Activated CD4-positive, alpha-beta T cell treated with anti-CD3 and anti-CD28 coated beads, Interleukin-2, amount 50 U/mL, for 48 hours (primary cell): ENCODE measurements at regions not wholly inside any gene's neighbourhood (a gene's known extent, or its start where the extent isn't known, plus 50 kb on each side); places are given as distances from the start of the nearest gene placed in this dataset.
"Not testable (repeated sequence)": the region's sequence is repeated elsewhere in the genome, so short reads cannot be mapped to it uniquely, and the experiment has no call there.

Experiments used
- DNase-seq, 2 experiments: peaks; one replicate each; pipeline ENCODE4 v3.0.0-alpha.2; 2020

DNA sequence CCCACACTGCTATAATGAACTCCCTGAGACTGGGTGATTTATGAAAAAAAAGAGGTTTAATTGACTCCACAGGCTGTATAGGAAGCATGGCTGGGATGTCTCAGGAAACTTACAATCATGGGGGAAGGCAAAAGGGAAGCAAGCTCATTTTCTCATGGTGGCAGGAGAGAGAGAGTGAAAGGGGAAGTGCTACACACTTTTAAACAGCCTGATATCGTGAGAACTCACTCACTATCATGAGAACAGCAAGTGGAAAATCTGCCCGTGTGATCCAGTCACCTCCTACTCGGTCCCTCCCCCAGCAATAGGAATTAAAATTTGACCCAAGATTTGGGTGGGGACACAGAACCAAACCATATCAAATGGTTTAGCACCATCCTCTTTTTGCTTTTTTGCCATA lies 116.6 kb upstream of the CEP162 start:
- no peak for DNase-seq

DNA sequence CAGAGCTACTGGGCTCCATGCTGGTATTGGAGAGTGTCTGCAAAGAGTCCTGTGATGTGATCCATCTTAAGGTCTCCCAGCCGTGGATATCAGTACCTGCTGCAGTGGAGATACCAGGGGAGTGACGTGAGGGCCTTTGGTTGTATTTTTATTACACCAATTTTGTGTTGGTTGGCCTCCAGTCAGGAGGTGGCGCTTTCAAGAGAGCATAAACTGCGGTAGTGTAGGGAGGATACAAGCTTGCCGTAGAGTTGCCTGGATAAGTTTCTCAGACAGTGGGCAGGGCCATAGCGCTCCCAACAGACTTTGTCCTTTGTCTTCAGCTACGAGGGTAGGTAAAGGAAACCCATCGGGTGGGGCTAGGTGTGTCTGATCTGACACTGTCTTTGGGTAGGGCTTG lies 113.0 kb upstream of the CEP162 start:
- no peak for DNase-seq

DNA sequence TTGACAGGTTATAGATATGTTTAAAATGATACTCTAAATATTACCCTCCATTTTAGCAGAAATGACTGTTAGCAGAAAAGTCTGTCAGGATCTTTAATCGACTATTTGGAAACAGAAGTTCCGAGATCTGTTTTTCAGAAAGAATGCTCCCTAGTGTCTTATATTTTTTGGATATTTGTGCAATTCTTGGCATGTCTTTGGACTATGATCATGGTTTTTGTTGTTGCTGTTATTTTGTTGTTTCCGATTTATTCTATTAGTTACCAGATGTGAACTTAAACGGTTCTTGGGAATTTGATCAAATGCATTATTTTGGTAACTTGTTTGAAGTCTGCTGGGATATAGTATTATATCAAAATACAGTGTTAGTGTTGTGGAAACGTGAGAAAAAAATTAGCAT lies 106.4 kb upstream of the CEP162 start:
- no peak for DNase-seq

DNA sequence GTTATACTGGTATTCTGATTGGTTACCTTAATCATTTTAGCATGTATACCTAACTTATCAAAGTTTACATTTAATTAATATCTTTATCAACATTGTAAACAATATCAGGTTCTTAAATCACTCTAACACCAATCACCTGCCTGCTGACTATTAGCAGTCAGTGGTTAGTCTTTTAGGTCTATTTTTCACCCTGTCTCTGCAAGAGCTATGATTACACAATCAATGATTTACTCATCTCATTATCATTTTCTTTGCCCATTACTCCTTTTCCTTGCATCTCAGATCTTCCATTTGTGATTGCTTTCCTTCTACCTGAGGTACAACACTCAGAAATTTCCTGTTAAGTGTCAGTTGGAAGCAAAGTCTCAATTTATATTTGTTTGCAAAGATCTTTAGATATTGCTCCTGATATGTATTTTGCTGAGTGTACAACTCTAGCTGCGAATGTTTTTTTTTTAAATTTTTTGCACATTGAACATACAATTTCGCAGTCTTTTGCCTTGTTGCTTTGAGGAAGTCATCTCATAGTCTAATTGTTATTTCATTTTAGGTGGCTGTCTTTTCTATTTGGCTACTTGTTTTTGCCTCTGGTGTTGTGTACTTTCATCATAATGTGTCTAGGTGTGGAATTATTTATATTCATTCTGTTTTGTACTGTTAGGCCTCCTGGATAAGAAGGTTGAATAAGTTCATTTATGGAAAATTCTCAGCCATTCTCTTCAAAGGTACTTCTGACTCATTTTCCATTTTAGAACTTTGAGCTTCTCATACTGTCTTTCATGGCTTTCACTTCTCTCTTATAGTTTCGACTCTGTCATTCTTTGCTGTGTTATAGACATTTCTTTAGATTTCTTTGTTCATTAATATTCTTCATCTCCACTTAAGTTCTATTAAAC lies 104.9 kb upstream of the CEP162 start:
- no peak for DNase-seq

DNA sequence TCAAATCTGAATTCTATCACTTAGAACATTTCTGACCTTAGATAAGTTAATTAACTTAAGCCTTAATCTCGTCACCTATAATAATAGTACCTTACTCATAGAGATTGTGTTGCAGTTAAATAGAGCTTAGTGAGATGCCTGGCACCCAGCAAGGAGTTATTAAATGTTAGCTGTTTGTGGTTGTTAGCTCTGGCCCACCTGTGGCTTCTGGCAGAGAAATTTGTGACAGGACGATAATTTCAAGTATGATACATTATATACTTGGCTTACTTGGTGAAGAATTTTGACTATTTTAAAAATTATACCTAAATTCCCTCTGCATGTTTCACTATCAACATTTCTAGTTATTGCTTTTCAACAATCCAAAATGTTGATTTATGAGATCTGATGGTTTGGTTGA lies 102.9 kb upstream of the CEP162 start:
- DNase-seq, result no peak

DNA sequence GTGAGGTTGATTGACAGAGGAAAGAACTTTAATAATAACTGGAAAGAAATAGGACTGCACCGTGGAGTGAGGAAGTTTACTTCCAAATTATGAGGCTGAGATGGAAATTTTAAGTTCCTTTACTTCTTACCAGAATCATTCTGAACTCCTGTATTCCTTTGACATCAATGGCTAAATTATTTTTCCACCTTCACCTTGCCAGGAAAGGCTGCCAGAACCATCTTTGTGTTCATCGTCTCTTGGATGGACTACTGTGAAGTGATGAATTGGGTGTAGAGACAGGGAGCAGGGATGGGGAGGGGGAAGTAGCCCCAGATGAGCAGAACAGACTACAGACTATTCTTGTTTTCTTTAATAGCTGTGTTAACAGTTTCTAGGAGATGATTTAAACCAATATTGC lies 102.1 kb upstream of the CEP162 start:
- no peak for DNase-seq

DNA sequence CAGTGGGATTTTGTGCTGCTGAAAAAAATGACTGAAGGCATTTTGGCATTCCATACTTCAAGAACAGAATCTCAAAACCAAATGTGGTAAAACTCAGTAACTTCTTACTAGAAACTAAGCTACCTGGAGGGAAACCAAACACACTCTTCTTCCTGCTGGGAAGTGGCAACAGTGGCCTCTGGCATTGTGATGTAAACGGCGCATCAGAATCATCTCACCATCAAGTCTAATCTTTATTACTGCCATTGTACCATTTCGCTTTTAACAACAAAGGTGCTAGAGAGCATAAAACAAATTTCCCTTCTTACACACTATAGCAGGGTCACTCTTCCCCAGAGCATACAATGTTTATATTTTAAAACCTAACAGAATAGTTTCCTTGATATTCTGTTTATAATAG lies 101.6 kb upstream of the CEP162 start:
- no peak for DNase-seq

DNA sequence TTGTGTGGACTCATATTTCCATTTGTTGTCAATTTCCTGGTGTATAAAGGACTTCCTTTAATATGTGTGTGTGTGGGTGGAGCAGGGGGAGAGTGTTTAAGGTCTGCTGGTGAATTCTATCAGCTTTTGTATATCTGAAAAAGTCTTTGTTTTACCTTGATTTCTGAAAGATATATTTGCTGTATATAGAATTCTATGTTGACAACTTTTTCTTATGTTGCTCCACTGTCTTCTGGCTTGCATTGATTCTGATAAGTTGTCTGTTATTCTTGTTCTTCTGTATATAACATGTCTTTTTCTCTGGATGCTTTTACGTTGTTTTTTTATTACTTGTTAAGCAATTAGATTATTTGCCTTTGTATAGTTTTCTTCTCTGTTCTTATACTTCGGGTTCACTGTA lies 90.0 kb upstream of the CEP162 start:
- no peak for DNase-seq

DNA sequence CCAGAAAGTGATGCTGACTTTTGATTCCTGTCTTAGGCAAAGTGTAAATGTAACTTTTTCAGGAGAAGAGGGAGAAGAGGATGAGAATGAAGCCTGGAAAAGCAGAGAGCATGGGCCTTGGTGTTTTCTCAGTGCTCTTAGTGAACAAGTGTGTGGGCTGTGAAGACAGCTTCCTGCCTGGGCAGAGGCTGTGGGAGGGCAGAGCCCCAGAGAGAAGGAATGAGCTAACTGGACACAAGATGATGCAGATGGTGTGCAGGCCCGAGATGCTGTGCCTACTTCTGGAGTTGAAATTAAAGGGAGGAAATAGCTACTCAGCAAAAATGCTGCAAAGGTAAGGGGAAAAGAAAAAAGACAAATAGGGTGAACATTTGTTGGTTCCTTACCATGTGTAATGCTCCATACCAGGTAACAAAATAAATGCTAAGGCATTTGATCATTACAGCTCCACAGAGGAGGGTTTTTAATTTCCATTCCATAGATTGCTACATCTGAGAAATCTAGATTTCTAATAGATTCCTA lies 87.0 kb upstream of the CEP162 start:
- no peak for DNase-seq

DNA sequence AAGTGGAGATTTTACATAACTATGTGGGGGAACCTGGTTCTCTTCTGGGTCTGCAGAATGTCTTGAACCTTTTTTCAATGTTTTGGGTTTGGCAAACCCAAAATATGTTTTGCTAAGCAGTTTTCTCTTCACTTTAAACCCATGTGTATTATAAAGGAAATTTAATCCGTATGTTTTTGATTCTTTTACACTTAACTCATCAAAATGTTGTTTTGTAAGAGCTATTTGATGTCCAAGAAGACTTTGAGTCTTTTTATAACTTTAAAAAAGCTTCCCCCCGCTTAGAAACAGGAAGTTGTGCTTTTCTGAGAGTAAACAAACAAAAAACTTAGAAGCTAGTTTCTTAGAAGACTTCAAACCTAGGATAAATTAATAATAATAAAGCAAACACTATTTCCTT lies 81.9 kb upstream of the CEP162 start:
- DNase-seq, result no peak

DNA sequence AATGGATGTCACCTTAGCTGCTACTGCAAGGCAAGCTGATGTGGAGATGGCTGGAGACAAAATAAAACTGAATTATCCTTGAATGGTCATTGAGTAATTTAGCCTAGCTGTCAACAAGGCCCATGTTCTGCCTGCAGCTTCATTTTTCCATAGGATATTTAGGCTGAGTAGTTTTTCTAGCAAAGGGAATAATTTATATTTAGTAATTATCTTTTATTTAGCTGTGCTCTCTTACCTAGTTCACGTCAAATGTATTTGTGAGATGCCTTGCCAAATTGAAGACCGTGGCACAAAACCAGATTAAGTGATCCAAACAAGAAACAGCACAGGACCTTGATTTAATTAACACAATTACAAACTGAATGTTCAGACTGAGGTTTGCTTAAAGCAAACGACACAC lies 77.4 kb upstream of the CEP162 start:
- no peak for DNase-seq

DNA sequence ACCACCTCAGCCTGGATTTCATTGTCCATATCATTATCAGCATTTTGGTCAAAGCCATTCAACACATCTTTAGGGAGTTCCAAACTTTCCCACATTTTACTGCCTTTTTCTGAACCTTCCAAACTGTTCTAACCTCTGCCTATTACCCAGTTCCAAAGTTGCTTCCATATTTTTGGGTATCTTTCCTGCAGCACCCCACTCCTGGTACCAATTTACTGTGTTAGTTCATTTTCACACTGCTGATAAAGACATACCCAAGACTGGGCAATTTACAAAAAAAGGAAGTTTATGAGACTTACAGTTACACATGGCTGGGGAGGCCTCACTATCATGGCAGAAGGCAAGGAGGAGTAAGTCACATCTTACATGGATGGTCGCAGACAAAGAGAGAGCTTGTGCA lies 63.6 kb upstream of the CEP162 start:
- not testable (repeated sequence) for DNase-seq

DNA sequence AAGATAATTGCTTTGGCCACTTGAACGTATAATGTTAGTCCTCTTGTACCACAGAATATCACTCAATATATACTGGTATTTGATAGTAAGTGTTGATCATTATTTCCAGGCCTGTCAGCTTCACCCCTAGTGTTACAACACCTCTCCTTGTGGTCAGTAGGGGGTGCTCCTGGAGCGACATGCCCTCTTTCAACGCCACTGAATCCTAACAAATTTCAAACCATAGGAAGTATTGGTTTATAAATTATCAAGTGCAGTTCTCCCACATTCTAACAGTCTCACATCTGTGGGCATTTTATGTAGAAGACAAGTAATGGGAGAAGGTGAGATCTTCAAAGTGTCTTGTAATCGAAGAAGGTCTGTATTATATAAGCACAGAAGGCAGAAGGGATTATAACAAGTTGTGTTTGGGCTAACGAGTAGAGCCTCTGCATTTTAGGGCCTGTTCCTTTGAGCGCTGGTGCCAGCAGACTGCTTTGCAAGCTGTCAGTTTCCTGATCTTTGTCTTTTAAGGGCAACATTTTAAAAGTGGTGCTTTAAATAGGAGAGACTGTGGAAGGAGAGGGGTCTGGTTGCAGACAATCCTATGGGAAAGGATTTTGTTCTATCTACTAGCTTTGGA lies 57.1 kb upstream of the CEP162 start:
- DNase-seq, result no peak

DNA sequence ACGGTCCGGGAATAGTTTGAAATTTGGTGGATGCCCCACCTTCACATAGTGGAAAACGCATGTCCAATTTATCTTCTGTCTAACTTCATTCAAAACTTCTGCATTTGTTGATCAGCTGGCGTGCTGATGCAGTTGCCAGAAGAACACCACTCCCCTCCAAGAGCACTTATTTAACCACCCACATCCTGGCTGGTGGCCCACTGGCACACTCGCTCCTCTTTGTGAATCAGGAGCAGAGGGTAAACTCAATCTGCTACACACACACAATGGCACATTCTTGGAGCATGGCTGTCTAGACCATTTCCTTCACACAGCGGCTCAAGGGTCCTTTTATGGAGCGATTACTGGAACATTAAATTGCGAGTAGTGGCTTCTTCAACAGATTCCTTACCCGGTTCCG lies 55.1 kb upstream of the CEP162 start:
- DNase-seq, result no peak

DNA sequence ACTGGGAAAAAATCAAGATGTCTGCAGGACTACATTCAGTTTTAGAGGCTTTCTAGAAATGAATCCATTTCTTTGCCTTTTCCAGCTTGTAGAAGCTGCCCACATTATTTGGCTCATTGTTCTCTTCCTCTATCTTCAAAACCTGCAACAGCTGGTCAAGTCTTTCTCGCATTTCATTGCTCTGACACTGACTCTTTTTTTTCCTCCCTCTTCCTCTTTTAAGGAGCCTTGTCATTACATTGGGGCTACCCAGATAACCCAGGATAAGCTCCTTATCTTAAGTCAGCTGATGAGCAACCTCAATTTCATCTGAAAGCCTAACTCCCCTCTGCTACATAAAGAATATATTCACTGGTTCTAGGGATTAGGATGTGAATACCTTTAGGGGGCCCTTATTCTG lies 53.2 kb upstream of the CEP162 start:
- DNase-seq, result no peak

DNA sequence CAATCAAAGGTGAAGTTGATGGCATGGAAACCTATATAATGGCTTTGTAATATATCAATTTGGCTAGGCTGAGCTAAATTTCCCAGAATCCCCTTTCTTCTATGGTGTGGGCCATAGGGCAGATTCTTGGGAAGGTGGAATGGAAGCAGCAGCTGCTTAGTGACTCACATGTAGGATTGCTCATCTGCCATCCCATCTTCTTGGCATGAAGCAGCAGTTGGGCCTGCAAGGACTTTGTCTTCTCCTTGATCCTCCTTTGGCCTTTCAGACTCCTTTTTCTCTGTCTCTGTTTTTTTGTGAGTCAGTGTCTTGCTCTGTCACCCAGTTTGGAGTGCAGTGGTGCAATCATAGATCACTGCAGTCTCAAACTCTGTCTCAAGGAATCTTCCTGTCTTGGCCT lies 52.6 kb upstream of the CEP162 start:
- no peak for DNase-seq

DNA sequence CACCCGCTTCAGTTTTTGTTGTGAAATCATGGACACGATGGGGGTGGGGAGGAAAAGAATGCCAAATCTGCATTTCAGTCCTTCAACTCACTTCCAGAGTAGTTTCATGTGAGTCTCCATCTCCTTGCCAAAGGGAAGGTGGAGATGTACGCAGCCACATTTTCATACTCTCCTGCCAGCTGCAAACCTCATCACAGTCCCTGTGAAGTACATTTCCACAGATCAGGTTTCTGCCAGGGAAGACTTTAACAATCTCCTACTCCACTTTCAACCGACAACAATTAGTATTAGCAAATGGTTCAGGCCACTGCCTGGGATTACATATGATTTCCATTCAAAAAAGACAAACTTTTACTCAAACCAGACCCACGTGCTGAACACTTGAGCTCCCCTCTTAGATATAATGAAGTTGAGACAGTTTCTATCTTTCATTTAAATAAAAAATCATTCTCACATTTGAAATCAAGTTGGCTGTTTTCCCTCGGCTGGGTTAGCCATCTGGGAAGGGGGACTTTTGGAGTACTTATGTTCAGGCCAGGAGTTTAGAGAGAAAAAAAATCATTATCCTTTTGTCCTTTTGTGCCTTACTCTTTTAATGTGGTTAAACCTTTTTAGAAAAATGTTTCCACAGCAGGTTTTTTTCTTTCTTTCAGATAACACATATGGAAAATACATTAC lies 51.0 kb upstream of the CEP162 start:
- DNase-seq, result no peak
